ENCODE measurements at regions not wholly inside any gene's neighbourhood (a gene's known extent, or its start where the extent isn't known, plus 50 kb on each side); places are given as distances from the start of the nearest gene placed in this dataset.

DNA sequence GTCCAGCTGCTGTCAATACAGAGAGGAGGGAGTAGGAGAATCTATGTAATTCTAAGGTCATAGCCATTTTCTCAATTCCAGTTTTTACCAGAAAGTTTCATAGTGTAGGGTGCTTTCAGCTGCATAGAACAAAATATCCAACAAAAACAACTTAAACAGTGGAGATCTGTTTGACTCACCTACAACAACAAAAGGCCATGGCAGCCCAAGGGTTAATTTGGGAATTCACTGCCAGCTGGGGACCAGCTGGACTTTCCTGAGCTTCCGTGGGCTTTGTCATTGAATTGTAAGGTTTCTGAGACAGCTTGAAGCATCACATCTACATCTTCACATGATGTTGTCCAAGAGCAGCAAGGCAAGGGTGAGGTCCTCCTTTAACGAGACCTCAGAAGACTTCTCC is 512.7 kb downstream of the IRS1 start:
- no peak for TF ChIP-seq EP300 (IDR thresholded peaks at IDR 0.05)
- TF ChIP-seq, protein P1, sequence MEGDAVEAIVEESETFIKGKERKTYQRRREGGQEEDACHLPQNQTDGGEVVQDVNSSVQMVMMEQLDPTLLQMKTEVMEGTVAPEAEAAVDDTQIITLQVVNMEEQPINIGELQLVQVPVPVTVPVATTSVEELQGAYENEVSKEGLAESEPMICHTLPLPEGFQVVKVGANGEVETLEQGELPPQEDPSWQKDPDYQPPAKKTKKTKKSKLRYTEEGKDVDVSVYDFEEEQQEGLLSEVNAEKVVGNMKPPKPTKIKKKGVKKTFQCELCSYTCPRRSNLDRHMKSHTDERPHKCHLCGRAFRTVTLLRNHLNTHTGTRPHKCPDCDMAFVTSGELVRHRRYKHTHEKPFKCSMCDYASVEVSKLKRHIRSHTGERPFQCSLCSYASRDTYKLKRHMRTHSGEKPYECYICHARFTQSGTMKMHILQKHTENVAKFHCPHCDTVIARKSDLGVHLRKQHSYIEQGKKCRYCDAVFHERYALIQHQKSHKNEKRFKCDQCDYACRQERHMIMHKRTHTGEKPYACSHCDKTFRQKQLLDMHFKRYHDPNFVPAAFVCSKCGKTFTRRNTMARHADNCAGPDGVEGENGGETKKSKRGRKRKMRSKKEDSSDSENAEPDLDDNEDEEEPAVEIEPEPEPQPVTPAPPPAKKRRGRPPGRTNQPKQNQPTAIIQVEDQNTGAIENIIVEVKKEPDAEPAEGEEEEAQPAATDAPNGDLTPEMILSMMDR (IDR thresholded peaks at IDR 0.05), result no peak

Data from esophagus muscularis mucosa (tissue), 3 donors.